D721Med (cell line): ENCODE measurements at regions not wholly inside any gene's neighbourhood (a gene's known extent, or its start where the extent isn't known, plus 50 kb on each side); places are given as distances from the start of the nearest gene placed in this dataset.
"Not testable (repeated sequence)": the region's sequence is repeated elsewhere in the genome, so short reads cannot be mapped to it uniquely, and the experiment has no call there.

Experiments
- DNase-seq: peaks from one replicate; pipeline ENCODE4 v3.0.0; 2011; ENCODE audit warnings: low spot score; ENCODE audit not compliant: insufficient read length
- FAIRE-seq: peaks from 2 replicates; lab custom pipeline; 2011; peaks lifted over from hg19 to GRCh38; lab: Jason Lieb, UNC
- TF ChIP-seq, protein P1 (sequence below): IDR thresholded peaks from 2 replicates; pipeline ENCODE4 v1.5.1; 2012; ENCODE audit warnings: mild to moderate bottlenecking, control low read depth; ENCODE audit not compliant: insufficient read depth; ENCODE audit errors: missing control alignments

GRCh38 chr6:125446011-125446410 is 144.2 kb upstream of the HDDC2 start:
- FAIRE-seq (no peak), DNase-seq (no peak)
- TF ChIP-seq, protein P1, sequence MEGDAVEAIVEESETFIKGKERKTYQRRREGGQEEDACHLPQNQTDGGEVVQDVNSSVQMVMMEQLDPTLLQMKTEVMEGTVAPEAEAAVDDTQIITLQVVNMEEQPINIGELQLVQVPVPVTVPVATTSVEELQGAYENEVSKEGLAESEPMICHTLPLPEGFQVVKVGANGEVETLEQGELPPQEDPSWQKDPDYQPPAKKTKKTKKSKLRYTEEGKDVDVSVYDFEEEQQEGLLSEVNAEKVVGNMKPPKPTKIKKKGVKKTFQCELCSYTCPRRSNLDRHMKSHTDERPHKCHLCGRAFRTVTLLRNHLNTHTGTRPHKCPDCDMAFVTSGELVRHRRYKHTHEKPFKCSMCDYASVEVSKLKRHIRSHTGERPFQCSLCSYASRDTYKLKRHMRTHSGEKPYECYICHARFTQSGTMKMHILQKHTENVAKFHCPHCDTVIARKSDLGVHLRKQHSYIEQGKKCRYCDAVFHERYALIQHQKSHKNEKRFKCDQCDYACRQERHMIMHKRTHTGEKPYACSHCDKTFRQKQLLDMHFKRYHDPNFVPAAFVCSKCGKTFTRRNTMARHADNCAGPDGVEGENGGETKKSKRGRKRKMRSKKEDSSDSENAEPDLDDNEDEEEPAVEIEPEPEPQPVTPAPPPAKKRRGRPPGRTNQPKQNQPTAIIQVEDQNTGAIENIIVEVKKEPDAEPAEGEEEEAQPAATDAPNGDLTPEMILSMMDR = no peak

- no peak for DNase-seq
- FAIRE-seq = no peak
Measured at GRCh38 chr6:125451750-125452149, 150.0 kb upstream of the HDDC2 start.

GRCh38 chr6:125453516-125453915 is 151.7 kb upstream of the HDDC2 start:
- DNase-seq (no peak), FAIRE-seq (no peak)

More at GRCh38 chr6:125451750-125452149, 150.0 kb upstream of the HDDC2 start:
- TF ChIP-seq, protein P1 = no peak

DNA sequence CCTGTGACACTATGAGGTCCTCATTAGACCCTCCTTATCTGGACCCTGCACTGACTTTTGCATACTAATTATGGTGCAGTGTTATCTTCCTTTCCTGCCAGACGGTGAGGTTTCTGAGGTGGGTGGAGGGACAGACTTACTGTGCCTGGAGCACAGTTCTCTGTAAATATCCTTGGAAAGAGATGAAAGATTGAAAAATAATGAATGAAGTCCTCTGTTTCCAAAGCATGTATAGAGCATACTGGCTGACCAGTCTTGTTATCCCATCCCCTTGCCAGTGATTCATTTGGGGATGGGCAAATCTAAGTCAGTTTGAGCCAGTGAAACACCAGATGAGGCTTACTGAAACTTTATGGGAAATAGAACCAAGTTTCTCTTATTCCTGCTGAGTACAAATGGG is 152.6 kb upstream of the HDDC2 start:
- TF ChIP-seq, protein P1 = no peak
- DNase-seq (no peak), FAIRE-seq (no peak)

More at GRCh38 chr6:125453516-125453915, 151.7 kb upstream of the HDDC2 start:
- TF ChIP-seq, protein P1 = no peak

DNA sequence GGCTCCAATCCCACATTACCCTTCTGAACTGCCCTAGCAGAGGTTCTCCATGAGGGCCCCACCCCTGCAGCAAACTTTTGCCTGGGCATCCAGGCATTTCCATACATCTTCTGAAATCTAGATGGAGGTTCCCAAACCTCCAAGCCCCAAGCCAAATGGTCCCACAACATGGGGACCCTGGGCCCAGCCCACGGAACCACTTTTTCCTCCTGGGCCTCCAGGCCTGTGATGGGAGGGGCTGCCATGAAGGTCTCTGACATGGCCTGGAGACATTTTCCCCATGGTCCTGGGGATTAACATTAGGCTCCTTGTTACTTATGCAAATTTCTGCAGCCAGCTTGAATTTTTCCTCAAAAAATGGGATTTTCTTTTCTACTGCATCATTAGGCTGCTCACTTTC is 156.7 kb upstream of the HDDC2 start:
- not testable (repeated sequence) for FAIRE-seq, DNase-seq

DNA sequence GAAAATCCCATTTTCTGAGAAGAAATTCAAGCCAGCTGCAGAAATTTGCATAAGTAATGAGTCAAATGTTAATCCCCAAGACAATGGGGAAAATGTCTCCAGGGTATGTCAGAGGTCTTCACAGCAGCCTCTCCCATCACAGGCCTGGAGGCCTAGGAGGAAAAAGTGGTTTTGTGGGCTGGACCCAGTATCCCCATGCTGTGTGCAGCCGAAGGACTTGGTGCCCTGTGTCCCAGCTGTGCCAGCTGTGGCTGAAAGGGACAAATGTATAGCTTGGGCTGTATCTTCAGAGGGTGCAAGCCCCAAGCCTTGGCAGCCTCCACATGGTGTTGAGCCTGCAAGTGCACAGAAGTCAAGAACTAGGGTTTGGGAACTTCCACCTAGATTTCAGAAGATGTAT is 163.6 kb upstream of the HDDC2 start:
- not testable (repeated sequence) for FAIRE-seq

GRCh38 chr6:125469915-125470314 is 168.1 kb upstream of the HDDC2 start:
- no peak for DNase-seq
- TF ChIP-seq, protein P1 = no peak
- FAIRE-seq = no peak

More for the DNA sequence above, 163.6 kb upstream of the HDDC2 start:
- DNase-seq = not testable (repeated sequence)

- TF ChIP-seq, protein P1 = no peak
- FAIRE-seq (no peak), DNase-seq (no peak)
Measured at GRCh38 chr6:125471667-125472066, 169.9 kb upstream of the HDDC2 start.
